ENCODE measurements at regions not wholly inside any gene's neighbourhood (a gene's known extent, or its start where the extent isn't known, plus 50 kb on each side); places are given as distances from the start of the nearest gene placed in this dataset.
"Not testable (repeated sequence)": the region's sequence is repeated elsewhere in the genome, so short reads cannot be mapped to it uniquely, and the experiment has no call there.

DNA sequence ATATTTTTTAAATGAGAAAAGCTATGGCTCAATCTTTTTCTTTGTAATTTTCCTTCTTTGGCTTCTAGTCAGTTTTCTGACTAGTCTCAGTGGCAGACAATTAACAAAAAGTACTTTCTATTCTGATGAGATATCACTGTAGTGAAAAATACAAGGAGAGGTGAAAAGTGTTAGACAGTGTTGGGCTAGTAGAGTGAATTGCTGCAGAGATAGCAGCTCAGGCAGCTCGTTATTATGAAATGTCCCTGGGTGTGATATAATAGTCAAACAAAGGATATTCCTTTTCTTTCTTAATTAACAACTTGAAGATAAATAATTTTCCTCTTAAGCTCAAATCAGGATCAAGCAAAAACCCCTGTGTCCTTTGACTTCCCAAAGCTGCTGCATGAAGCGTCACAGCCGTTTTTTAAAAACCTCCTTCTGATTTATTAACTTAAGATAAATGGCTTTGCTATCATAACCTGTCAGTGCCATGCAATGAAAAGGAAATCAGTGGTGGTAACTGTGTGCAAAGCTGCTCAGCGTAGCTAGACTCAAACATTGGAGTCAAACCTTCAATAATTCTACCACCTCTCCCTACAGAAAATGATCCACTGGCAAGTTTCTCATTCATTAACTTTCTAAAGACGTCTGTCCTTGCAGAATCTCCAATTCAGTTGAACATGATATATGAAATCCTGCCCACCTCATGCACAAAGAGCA lies 646.6 kb upstream of the PTBP2 start:
- no peak for DNase-seq (ENCODE audit: low spot score)

DNA sequence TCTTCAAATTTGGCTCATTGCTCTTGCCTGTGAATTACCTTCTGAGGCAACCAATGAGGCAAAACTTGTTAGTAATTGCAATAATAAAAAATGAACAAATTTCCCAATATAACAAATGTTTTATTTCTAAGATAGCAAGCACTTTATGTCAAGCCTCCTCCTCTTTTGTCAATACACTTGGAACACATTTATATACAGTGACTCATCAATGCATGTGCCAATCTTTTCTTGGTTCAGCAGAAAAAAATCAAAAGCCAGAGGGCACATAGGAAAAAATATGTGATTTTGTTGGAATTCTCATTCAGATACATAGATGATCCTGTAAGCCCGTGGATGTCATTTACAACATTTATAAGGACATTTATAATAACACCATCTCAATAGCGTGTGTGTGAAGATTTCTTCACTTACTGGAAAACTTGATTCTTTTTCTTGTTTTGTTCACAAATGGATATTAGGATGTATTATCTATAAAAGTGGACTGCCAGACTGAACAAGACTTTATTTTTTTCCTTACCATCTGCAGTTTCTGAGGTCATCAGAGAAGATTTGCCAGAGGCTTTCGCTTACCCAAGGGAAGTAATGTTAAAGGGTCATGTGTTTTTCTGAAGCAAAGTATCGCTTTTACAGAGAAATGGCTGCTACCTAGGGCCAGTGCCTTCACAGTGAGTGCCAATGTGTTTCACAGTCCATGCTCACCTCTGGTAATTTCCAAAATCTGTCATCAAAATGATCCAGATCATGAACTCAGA lies 645.7 kb upstream of the PTBP2 start:
- DNase-seq (ENCODE audit: low spot score), result no peak

DNA sequence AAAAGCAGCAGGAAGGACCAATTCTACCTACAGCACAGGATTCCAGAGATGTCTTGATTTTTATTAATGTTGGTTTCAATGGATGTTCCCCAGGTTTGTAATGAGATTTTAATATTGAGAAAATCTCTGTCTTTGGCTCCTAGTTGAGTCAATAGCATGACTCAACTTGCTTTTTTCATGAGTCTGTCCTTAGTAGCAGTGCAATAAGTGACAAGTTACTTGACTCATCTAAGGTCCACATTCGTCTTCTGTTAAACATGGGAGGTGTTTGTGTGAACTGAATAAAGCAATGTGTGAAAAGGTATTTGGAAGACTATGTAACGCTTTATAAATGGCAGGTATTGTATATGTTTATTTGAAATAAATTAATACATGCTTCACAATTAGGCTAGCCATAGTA lies 645.0 kb upstream of the PTBP2 start:
- no peak for DNase-seq (ENCODE audit: low spot score)

DNA sequence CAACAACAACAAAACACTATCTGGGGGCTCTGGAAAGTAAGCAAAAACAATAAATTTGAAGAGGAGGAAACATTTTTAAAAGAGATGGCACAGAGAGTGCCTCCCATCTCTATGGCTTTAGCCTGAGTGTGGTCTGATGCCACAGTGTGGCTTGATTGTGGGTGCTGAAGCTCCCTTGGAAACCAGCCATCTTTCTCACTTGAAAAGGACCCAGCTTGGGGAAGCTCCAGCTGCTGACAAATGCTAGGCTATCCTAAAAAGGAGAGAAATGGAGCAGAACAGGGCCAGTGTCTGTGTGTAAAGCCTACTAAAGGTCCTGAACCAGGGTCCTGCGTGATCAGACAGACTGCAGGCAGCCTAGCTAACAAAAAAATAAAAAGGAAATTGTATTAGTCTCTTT lies 642.0 kb upstream of the PTBP2 start:
- DNase-seq (ENCODE audit: low spot score), result no peak

DNA sequence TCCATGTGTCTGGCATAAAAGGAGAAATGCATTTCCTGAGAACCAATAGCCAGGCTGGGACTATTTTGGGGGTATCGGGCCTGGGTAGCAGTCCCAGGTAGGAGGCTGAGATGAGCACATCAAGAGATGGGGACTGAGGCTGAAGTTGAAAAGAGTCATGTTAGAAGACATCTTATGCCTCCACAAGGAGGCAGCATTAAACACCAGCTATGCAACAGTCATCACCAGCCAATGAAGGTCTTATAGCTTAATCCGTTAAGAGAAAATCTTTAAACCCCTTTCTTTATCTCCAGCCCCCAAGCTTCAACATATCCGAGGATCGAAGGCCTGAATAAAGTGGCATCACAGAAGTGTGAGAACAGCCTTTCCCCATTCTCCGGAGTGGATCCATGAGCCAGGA lies 640.7 kb upstream of the PTBP2 start:
- peak; percentile 5 for DNase-seq (ENCODE audit: low spot score)

DNA sequence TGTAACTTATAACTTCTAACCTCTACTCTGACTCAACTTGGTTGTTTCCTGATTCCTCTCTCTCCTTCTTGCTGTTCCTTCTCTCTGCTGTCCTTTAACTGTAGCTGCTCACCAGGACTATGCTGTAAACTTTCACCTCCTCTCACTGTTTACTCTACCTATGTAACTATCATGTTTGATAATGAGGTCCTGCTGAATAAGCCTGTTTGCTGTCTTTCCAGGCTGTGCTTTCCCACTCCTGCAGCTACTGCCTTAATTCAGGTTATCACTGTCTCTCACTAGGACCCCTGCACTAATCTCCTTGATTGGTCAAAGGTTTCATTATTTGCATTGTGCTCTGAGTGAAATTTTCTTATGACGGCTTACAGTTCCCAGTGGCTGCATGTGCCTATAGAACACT lies 633.9 kb upstream of the PTBP2 start:
- no peak for DNase-seq (ENCODE audit: low spot score)

DNA sequence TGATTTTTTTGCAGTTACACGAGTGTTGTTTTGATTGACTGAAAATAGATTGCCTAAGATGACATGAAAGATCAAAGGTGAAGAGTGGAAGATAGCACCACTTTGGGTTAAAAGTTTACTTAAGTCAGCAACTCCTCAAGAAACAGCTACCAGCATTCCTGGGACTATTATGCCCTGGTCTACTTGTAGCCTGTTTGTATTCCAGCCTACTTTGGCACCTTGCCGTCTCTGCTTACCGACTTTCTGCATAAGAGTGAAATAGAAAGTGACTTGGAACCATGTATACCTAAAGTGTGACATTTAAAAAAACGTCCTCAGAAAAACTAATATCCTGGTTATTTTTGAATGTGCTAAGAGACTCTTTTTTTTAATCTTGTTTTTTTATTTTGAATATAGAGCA lies 631.5 kb upstream of the PTBP2 start:
- no peak for DNase-seq (ENCODE audit: low spot score)

DNA sequence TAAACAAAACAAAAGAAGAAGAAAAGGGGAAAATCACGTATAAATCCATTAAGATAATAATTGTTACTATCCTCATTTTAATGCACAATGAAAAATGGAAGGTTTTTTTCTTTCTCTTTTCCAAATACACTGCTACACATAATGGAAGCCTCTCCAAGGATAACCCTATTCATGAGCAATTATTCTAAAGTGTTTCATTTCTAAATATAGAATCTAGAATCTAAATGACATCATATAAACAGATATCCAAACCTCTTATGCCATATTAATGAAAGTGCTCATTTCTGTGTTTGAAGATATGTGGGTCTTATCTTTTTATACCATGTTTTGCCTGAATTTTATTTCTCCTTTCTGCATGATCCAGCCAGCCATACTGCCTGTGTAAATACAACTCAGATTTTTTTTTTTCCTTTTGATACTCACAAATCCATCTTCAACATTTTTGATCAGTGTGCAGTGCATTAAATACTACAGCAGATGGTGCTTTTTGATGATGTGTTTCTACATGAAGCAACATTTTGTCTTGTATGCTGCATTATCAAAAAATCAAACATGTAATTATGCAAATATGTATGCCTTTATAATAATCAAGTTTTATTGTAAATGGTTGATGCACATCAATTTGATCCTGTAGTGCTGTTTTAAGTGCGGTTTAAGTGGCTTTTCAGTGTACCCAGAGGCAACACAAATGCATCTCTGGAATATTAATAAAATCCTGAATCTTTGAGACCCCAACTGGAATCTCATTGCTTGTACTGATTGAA lies 625.6 kb upstream of the PTBP2 start:
- no peak for DNase-seq (ENCODE audit: low spot score)

DNA sequence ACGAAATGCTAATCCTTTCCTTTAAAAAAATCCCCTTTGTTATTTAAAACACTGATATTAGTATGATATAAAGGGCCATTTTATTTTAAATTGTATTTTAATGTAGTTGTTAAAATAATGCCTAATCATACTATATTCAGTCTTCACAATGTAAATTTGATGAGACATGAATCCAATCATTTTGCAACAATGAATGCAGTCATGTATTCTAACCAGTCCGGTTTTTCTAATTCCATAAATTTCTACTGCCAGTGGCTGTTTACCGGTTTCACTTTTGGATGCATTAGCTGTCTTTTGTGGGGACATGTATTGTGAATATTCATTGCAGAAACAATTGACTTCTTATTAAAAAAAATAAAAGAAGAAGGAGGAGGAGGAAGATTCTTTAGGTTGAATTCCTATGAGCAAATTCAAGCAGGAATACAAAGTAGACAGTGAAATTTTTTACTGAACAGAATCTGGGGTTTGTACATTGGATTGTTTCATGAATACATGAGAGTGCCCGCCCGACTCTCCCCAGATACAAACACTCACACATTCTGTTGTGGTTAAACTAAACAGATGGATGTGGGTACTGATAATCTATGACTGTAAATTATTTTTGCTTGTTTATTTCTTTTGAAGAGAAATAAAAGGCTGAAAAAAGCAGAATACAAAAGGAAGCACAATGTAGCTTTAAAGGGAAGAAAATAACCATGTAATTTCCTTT lies 624.8 kb upstream of the PTBP2 start:
- no peak for DNase-seq (ENCODE audit: low spot score)

DNA sequence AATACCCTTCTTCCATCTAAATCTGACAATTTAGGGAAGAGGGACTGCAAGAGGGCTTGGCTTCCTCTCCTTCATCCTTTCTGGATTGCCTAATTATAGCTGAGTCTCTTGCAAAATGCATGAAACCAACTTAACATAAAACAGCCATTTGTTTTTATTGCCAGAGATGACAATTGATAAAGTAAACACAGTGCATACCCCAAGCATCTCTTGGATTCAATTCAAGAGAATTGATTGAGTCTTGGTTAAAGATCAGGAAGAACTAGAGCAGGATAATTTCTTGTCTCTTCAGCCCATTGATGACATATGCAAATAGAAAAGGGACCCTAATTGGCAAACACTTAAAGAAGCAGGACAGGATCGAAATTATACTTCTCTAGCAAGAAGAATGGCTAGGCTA lies 617.1 kb upstream of the PTBP2 start:
- DNase-seq (ENCODE audit: low spot score), result no peak

DNA sequence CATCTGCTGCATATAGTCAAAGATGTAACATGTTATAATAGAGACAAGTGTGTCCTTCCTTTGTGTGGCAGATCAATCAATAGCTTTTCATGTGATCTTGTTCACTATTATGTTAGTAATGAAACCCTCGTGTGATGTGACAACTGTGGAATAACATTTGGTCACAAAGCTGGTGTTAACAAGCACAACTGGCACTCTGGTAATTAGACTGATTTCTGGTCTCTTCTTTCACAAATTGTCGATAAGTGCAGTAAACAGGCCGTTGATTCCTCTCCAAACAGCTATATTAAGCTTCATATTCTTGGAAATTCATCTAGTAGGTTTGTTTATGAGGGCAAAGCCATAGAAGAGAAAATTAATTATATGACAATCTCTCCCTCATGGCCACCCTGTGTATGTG lies 616.7 kb upstream of the PTBP2 start:
- DNase-seq (ENCODE audit: low spot score), result no peak

DNA sequence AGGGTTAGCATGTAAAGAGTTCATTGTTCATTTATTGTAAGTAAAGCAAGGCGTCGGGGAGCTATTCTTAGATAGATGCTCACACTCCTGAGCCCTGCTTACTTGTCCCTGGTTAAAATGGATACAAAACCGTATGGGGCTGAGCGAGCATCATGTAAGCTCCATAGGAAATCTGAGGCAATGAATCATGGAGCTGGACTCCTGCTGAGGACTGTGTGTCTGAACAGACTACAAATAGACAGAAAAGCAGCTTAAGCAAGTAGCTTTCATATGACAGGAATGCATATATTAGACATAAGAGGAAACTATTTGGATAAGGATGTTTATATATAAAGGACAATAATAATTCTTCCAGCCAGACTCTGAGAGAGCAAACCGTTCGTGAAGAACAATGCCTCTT lies 604.9 kb upstream of the PTBP2 start:
- DNase-seq (ENCODE audit: low spot score), result no peak

DNA sequence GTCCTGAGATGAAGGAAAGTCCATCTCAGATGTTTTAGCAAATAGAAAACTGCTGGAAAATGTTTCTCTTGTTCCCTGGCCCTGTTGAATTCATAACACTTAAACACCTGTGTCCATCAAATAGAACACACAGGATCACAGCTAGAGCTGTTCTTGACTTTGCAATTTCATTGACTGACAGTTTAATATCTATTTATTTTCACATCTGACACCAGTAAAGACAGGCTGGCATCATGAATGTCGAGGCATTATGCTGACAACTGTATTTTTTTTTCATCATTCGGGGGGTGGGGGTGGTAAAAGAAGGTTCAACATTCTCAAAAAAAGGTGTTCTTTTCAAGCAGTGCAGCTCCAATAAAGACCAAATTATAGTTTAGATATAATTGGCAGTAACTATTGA lies 591.2 kb upstream of the PTBP2 start:
- DNase-seq (ENCODE audit: low spot score), result no peak

DNA sequence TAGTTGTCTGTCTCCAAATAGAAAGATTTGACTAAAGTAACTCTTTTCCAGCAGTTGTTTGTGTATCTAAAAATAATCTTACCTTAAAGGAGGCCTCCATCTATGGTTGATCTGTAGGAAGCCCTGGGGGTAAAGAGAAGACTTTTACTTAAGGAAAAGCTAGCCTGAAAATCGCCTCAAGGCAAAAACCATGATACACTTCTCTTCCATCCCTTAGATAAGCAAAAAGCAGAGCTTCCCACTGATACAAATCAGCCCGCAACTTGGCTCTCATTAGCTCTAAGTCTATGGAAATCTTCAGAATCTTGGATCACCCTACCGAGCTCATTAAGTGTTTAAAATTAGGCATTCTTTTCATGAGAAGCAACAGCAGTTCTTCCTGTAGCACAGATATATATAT lies 576.9 kb upstream of the PTBP2 start:
- no peak for DNase-seq (ENCODE audit: low spot score)

DNA sequence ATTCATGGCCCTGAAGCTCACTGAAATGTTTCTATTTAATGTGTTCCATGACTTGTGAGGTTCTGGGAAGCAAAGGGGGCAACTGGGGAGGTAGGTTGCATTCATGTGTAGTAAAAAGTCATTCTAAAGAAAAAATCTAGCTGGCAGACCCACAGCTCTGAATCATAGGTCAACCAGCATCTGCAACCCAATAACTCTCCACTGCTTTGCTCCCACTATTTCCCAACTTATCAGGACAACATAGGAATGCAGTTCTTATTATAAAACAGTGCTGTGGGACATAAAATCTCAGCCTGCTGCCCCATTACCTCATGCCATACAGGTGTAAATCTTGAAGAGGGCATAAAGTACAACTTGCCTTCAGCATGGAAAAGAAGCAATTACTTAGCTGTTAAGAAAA lies 576.1 kb upstream of the PTBP2 start:
- DNase-seq (ENCODE audit: low spot score), result no peak

DNA sequence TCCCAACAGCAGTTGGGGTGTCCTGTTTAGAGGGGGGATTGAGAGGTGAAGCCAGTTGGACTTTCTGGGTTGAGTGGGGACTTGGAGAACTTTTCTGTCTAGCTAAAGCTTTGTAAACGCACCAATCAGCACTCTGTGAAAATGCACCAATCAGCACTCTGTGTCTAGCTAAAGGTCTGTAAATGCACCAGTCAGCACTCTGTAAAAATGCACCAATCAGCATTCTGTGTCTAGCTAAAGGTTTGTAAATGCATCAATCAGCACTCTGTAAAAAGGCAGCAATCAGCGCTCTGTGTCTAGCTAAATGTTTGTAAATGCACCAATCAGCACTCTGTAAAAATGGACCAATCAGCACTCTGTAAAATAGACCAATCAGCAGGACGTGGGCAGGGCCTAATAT lies 568.6 kb upstream of the PTBP2 start:
- not testable (repeated sequence) for DNase-seq (ENCODE audit: low spot score)

DNA sequence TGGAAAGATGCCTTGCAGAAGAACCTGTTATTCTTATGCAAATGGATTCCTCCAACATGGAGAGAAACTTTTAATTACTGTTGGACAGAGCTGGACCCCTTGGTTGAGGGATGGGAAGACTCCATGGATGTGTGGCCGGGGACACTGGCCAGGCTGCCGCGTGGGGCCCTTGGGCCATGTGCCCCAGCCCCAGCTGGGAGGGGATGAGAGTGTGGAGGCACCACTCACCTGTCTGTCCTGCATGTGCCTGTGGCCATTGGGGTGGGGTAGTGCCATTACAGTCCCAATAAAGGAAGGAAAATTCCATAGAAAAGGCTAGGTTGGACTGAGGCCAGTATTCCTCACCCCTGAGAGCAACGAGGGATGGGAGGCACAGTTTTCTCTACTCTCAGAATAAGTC lies 564.5 kb upstream of the PTBP2 start:
- DNase-seq (ENCODE audit: low spot score), result no peak

DNA sequence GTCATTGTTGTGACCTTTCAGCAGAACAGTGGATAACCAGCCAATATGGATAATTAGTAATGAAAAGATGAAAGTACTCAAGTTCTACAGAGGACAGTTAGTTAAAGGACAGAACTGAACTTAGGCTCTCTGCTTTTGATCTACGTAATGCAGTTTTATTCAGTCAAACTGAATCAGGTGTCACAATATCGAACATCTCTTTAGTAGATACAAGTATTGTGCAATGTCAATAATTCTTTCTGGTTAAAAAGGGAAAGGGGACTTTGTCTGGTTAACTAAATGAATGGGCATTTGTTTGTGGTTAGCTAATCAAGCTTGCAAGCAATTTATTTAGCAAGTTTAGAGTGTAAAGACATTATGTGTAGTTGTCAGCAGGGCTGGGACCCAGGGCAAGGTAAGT lies 562.2 kb upstream of the PTBP2 start:
- DNase-seq (ENCODE audit: low spot score), result no peak

DNA sequence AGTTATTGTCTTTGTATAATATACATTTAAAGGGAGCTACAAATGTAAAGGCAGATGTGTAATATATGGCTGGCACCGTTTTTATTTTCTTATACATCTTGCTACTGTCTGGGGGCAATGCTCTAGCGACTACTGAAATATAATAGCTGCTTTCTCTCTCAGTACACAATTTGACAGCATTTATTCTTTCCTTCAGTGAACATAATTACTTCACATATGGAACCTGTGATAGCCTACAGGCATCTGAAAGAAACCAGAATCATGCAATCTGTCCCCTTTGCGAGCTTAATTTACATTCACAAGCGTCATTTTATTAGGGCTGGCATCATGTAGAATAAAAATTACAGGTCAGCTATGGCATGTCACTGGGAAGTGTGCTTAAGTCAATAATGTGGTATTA lies 557.5 kb upstream of the PTBP2 start:
- DNase-seq (ENCODE audit: low spot score), result no peak

DNA sequence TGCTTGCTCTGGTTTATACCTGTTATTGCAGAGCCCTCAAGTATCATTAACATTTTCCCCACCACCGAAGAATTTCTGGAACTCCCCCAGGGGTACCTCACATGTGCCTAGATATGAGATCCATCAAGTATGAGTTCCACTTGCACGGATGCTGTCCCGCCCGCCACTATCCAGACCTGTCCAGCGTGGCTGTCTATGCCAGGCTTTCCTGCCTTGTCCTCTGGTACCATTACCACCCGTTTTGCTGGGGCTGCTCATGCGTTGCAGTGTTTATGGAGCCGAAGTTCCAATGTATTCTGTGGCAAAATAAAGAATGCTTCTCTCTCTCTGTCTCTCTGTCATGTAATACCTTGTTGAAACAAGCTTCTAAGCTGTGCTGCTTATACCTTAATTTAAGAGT lies 543.5 kb upstream of the PTBP2 start:
- no peak for DNase-seq (ENCODE audit: low spot score)

DNA sequence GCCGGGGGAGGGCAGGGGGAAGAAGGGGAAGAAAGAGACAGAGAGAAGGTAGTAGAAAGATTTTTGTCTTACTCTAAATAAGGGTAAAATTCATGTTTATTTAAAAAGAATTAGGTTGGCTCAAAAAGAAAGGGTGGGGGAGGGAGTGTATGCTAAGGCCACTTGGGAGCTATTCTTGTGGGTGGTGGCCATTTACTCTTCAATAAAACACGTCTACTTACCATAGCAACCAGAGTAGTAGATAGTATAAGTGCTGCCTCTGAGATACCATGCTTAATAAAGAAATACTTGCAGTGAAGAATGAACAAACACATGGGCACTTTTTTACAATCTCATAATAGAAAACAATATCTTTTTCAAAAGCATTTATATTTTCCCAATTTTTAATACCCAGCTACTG lies 538.1 kb upstream of the PTBP2 start:
- DNase-seq (ENCODE audit: low spot score), result no peak

DNA sequence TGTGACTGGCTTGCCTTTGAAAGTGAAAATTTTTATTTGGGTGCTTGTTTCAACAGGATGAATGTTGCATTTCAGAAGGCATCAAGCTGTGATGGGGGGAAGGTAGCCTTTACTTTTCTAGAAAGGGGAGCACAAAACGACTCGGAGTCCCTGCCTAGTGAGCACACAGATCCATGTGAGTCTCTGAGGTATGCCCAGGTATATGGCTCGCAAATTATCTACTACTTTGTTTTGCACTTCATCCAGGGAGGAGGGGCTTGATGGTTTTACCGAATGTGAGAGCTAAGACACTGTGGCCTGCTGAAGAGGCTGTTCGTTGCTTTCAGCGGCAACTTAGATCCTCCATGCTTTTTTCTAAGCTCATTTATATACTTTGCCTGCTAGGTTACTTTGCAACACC lies 537.7 kb upstream of the PTBP2 start:
- no peak for DNase-seq (ENCODE audit: low spot score)

DNA sequence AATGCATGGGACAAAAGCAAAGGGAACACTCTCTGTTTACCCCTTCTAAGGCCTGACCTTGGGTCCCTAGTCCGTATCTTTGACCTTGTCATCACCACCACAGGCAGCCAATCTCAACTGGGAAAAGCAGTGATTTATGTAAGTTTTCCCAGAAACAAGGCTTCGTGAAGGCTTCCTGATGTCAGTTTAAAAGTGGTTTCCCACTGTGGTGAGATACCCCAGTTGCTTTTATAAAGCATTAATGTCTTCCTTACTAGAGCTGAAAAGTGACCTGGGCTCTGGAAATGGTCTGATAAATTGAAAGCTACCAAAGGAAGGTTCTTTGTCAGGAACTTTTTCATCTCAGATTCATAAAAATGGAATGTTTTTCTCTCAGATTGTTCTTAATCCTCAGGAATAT lies 536.4 kb upstream of the PTBP2 start:
- DNase-seq (ENCODE audit: low spot score), result no peak

Measured in NAMALWA (cell line).